Embryonic facial prominence (tissue), 1 donor: ENCODE measurements at regions not wholly inside any gene's neighbourhood (a gene's known extent, or its start where the extent isn't known, plus 50 kb on each side); places are given as distances from the start of the nearest gene placed in this dataset.
A peak's percentile ranks its signal among the peaks of the same experiment; 100 is the strongest.

Source experiments
- DNase-seq: peaks from one replicate; pipeline ENCODE4 v3.0.0-alpha.2; 2016; ENCODE audit errors: extremely low spot score

- peak; percentile 15 for DNase-seq
Observed at GRCh38 chr18:68623342-68623741, 91.6 kb downstream of the TMX3 start.

- no peak for DNase-seq
Observed at GRCh38 chr18:68611311-68611710, 103.6 kb downstream of the TMX3 start.

- DNase-seq, result no peak
Observed at GRCh38 chr18:68608851-68609490, 105.9 kb downstream of the TMX3 start.

- DNase-seq, result no peak
Observed at GRCh38 chr18:68607852-68608251, 107.1 kb downstream of the TMX3 start.

GRCh38 chr18:68604256-68604655, 110.7 kb downstream of the TMX3 start:
- no peak for DNase-seq

- DNase-seq, result no peak
Observed at GRCh38 chr18:68596016-68596415, 118.9 kb downstream of the TMX3 start.

GRCh38 chr18:68588169-68588568, 126.7 kb downstream of the TMX3 start:
- DNase-seq, result no peak

- no peak for DNase-seq
Observed at GRCh38 chr18:68583685-68584084, 131.2 kb downstream of the TMX3 start.

- DNase-seq, result no peak
Observed at GRCh38 chr18:68574311-68574710, 140.6 kb downstream of the TMX3 start.

GRCh38 chr18:68569936-68570335, 145.0 kb downstream of the TMX3 start:
- DNase-seq, result no peak

GRCh38 chr18:68568364-68569155, 146.3 kb downstream of the TMX3 start:
- DNase-seq, result no peak

- no peak for DNase-seq
Observed at GRCh38 chr18:68566991-68567390, 147.9 kb downstream of the TMX3 start.

GRCh38 chr18:68564961-68565360, 149.9 kb downstream of the TMX3 start:
- no peak for DNase-seq

- DNase-seq, result no peak
Observed at GRCh38 chr18:68564351-68564750, 150.6 kb downstream of the TMX3 start.

- DNase-seq, result no peak
Observed at GRCh38 chr18:68560128-68560527, 154.8 kb downstream of the TMX3 start.

GRCh38 chr18:68557183-68557582, 157.7 kb downstream of the TMX3 start:
- no peak for DNase-seq

- DNase-seq, result no peak
Observed at GRCh38 chr18:68555879-68556301, 159.0 kb downstream of the TMX3 start.

- DNase-seq, result no peak
Observed at GRCh38 chr18:68548904-68549870, 165.7 kb downstream of the TMX3 start.

- DNase-seq, result no peak
Observed at GRCh38 chr18:68543344-68543743, 171.6 kb downstream of the TMX3 start.

GRCh38 chr18:68542846-68543245, 172.1 kb downstream of the TMX3 start:
- DNase-seq, result no peak

GRCh38 chr18:68533641-68534040, 181.3 kb downstream of the TMX3 start:
- DNase-seq, result no peak

GRCh38 chr18:68532328-68532885, 182.5 kb downstream of the TMX3 start:
- DNase-seq, result no peak
